PC-9 (cell line): ENCODE measurements at regions not wholly inside any gene's neighbourhood (a gene's known extent, or its start where the extent isn't known, plus 50 kb on each side); places are given as distances from the start of the nearest gene placed in this dataset.

Experiments
- BruUV-seq: library from RNA; stranded (reverse); fragments of 400-500 nt; replicated peaks from 2 replicates; lab custom pipeline; 2021; lab: Mats Ljungman, UMichigan
- CTCF ChIA-PET: fragments of 300-600 bp; sonication (Branson Sonifier 250); formaldehyde crosslinking; loops from one replicate; lab custom pipeline; 2022; ENCODE audit warnings: antibody characterized with exemption; lab: Charles Lee
- POLR2A ChIA-PET: fragments of 300-600 bp; sonication (Branson Sonifier 250); formaldehyde crosslinking; loops from one replicate; lab custom pipeline; 2022; ENCODE audit warnings: antibody characterized with exemption; ENCODE audit not compliant: unreplicated experiment; lab: Charles Lee
- DNase-seq, 2 experiments: peaks; one replicate each; pipeline versions ENCODE4 v3.0.0 to v3.0.0-alpha.2; 2015 to 2022; ENCODE audit warnings: mixed read lengths in 1 of 2
- H2AFZ ChIP-seq: fragments of 200-600 bp; sonication (generic); 2 replicates; pipeline ENCODE4 v1.8.1; 2017; ENCODE audit warnings: antibody characterized with exemption
- H3F3A ChIP-seq: fragments of 200-600 bp; sonication (generic); 2 replicates; pipeline ENCODE4 v1.8.1; 2017; ENCODE audit warnings: antibody characterized with exemption, mild to moderate bottlenecking, low read depth; ENCODE audit not compliant: insufficient read depth
- H3K27ac ChIP-seq: fragments of 200-600 bp; sonication (generic); 2 replicates; pipeline ENCODE4 v1.6.1; 2016; ENCODE audit warnings: mixed run types
- H3K27me3 ChIP-seq: fragments of 200-600 bp; sonication (generic); 2 replicates; pipeline ENCODE4 v1.6.1; 2016; ENCODE audit warnings: low read depth, mixed run types; ENCODE audit not compliant: insufficient read depth
- H3K36me3 ChIP-seq: fragments of 200-600 bp; sonication (generic); 2 replicates; pipeline ENCODE4 v1.6.1; 2016; ENCODE audit warnings: low read depth, mixed run types
- H3K4me1 ChIP-seq: fragments of 200-600 bp; sonication (generic); replicated peaks from 2 replicates; pipeline ENCODE4 v1.6.1; 2016; ENCODE audit warnings: mixed run types; ENCODE audit not compliant: insufficient read depth
- H3K4me2 ChIP-seq: fragments of 200-600 bp; sonication (generic); 2 replicates; pipeline ENCODE4 v1.6.1; 2017; ENCODE audit warnings: mixed run types
- H3K4me3 ChIP-seq: fragments of 200-600 bp; sonication (generic); 2 replicates; pipeline ENCODE4 v1.6.1; 2016; ENCODE audit warnings: mixed run types
- H3K79me2 ChIP-seq: fragments of 200-600 bp; sonication (generic); 2 replicates; pipeline ENCODE4 v1.6.1; 2017; ENCODE audit warnings: low read depth, mixed run types
- H3K9me2 ChIP-seq: fragments of 200-600 bp; sonication (generic); 2 replicates; pipeline ENCODE4 v1.8.1; 2017; ENCODE audit warnings: mild to moderate bottlenecking; ENCODE audit not compliant: insufficient read depth
- H3K9me3 ChIP-seq: fragments of 200-600 bp; sonication (generic); 2 replicates; pipeline ENCODE4 v1.8.1; 2016; ENCODE audit warnings: low read depth; ENCODE audit not compliant: insufficient read depth
- H4K20me1 ChIP-seq: fragments of 200-600 bp; sonication (generic); 2 replicates; pipeline ENCODE4 v1.8.1; 2017; ENCODE audit not compliant: insufficient read depth
- CTCF ChIP-seq: fragments of 200-600 bp; sonication (generic); conservative IDR thresholded peaks from 2 replicates; pipeline ENCODE4 v1.6.1; 2017; ENCODE audit warnings: mixed run types, antibody characterized with exemption, mild to moderate bottlenecking, moderate library complexity
- EZH2 ChIP-seq: fragments of 200-600 bp; sonication (generic); IDR thresholded peaks from 2 replicates; pipeline ENCODE4 v1.8.0; 2017; ENCODE audit warnings: antibody characterized with exemption, low read depth
- intact Hi-C: fragments of 100-400 bp; cut with micrococcal nuclease; formaldehyde crosslinking; loops from one replicate; pipeline ENCODE4 v1.10.0; 2022; ENCODE audit not compliant: unreplicated experiment

- Histone ChIP-seq H3K27ac (no peak overlapping the region), H3K4me2 (no peak overlapping the region), H3K4me1 (no peaks in the 10 kb centered on the region), H3F3A (no peaks in the 10 kb centered on the region), H3K79me2 (no peaks in the 10 kb centered on the region), H3K9me2 (no peaks in the 10 kb centered on the region), H3K27me3 (peaks cover 62% of the 10 kb centered on the region), H3K36me3 (no peaks in the 10 kb centered on the region), H3K4me3 (no peak overlapping the region), H2AFZ (no peak overlapping the region), H3K9me3 (no peaks in the 10 kb centered on the region), H4K20me1 (no peaks in the 10 kb centered on the region)
- intact Hi-C loops: no loop called here
- DNase-seq: no peak
- TF ChIP-seq CTCF: no peak
- no peak for TF ChIP-seq EZH2
- BruUV-seq: no TSS peak
- ChIA-PET POLR2A (no interaction called here), CTCF (no interaction called here)
These were observed 363.2 kb upstream of the SFSWAP start for GRCh38 chr12:131347732-131348131.

GRCh38 chr12:131348231-131348630 is 362.7 kb upstream of the SFSWAP start:
- Histone ChIP-seq H3K4me3 (no peak overlapping the region), H3K36me3 (no peaks in the 10 kb centered on the region), H3K27me3 (peaks cover 65% of the 10 kb centered on the region), H3K4me1 (no peaks in the 10 kb centered on the region), H3F3A (no peaks in the 10 kb centered on the region), H4K20me1 (no peaks in the 10 kb centered on the region), H3K9me3 (no peaks in the 10 kb centered on the region), H3K79me2 (no peaks in the 10 kb centered on the region), H3K27ac (no peak overlapping the region), H2AFZ (no peak overlapping the region), H3K9me2 (no peaks in the 10 kb centered on the region), H3K4me2 (no peak overlapping the region)
- TF ChIP-seq EZH2 (no peak), CTCF (no peak)
- DNase-seq: no peak
- CTCF ChIA-PET: no interaction called here
- BruUV-seq: no TSS peak
- intact Hi-C loops: no loop called here
- POLR2A ChIA-PET: no interaction called here

GRCh38 chr12:131348646-131349045 is 362.2 kb upstream of the SFSWAP start:
- Histone ChIP-seq H3K9me2 (no peaks in the 10 kb centered on the region), H3K4me2 (no peak overlapping the region), H3K27ac (no peak overlapping the region), H2AFZ (no peak overlapping the region), H3F3A (no peaks in the 10 kb centered on the region), H4K20me1 (no peaks in the 10 kb centered on the region), H3K9me3 (no peaks in the 10 kb centered on the region), H3K4me1 (no peaks in the 10 kb centered on the region), H3K27me3 (peaks cover 68% of the 10 kb centered on the region), H3K36me3 (no peaks in the 10 kb centered on the region), H3K4me3 (no peak overlapping the region), H3K79me2 (no peaks in the 10 kb centered on the region)
- ChIA-PET CTCF (no interaction called here), POLR2A (no interaction called here)
- intact Hi-C loops: no loop called here
- TF ChIP-seq EZH2 (no peak), CTCF (no peak)
- no peak for DNase-seq
- no TSS peak for BruUV-seq
